K562 (cell line): ENCODE measurements at regions not wholly inside any gene's neighbourhood (a gene's known extent, or its start where the extent isn't known, plus 50 kb on each side); places are given as distances from the start of the nearest gene placed in this dataset.

Experiments used
- CBFA2T3 ChIP-seq: fragments of 450-650 bp; IDR thresholded peaks from 2 replicates; pipeline ENCODE4 v1.6.1; 2017
- NUFIP1 ChIP-seq: fragments of 450-650 bp; IDR thresholded peaks from 2 replicates; pipeline ENCODE4 v1.6.1; 2018; ENCODE audit not compliant: partially characterized antibody
- PHF8 ChIP-seq: fragments of 200-600 bp; sonication (generic); IDR thresholded peaks from 2 replicates; pipeline ENCODE4 v1.6.1; 2012; ENCODE audit warnings: mixed run types, mild to moderate bottlenecking, inconsistent platforms, low read length, moderate library complexity, borderline replicate concordance
- PHTF2 ChIP-seq: fragments of 250-450 bp; sonication (Bioruptor Pico); IDR thresholded peaks from 2 replicates; pipeline ENCODE4 v1.5.0; 2021; ENCODE audit warnings: mild to moderate bottlenecking
- POLR2G ChIP-seq: fragments of 200-400 bp; formaldehyde crosslinking; IDR thresholded peaks from 2 replicates; pipeline ENCODE4 v1.6.1; 2017; ENCODE audit warnings: low read depth, mild to moderate bottlenecking, antibody characterized with exemption, low read length, moderate library complexity
- TCF3 ChIP-seq: sonication (generic); formaldehyde crosslinking; IDR thresholded peaks from 2 replicates; pipeline ENCODE4 v1.4.0; 2020; ENCODE audit warnings: mild to moderate bottlenecking, missing genetic modification reagents
- TOE1 ChIP-seq, 2 experiments: fragments of 450-650 bp in 1 of 2; sonication (generic) in 1 of 2; formaldehyde crosslinking in 1 of 2; IDR thresholded peaks; 2 replicates each; pipeline versions ENCODE4 v1.7.1 to v1.8.0; 2016 to 2022; ENCODE audit warnings: borderline replicate concordance in 2 of 2, mild to moderate bottlenecking in 2 of 2, antibody characterized with exemption in 1 of 2, inconsistent platforms in 1 of 2, low read depth in 1 of 2, missing genetic modification reagents in 1 of 2, moderate library complexity in 1 of 2
- ZFP36 ChIP-seq: fragments of 150-350 bp; IDR thresholded peaks from 2 replicates; pipeline ENCODE4 v1.6.1; 2018; ENCODE audit warnings: low read length, low read depth; ENCODE audit not compliant: partially characterized antibody
- ZNF146 ChIP-seq: IDR thresholded peaks from one replicate; pipeline ENCODE4 v1.6.1; 2018; ENCODE audit warnings: missing compliant biosample characterization; ENCODE audit not compliant: unreplicated experiment
- ZNF217 ChIP-seq: sonication (generic); formaldehyde crosslinking; IDR thresholded peaks from 2 replicates; pipeline ENCODE4 v1.8.0; 2022; ENCODE audit warnings: mild to moderate bottlenecking, missing genetic modification reagents
- ZNF282 ChIP-seq: sonication (generic); formaldehyde crosslinking; IDR thresholded peaks from 2 replicates; pipeline ENCODE4 v1.8.1; 2023; ENCODE audit warnings: missing genetic modification reagents
- ZNF589 ChIP-seq: fragments of 200-800 bp; sonication (Bioruptor generic); IDR thresholded peaks from 2 replicates; pipeline ENCODE4 v1.6.1; 2016; ENCODE audit warnings: low read depth, missing genetic modification characterization, missing compliant biosample characterization
- TF ChIP-seq, protein P1 (sequence below), 2 experiments: fragments of 450-650 bp; formaldehyde crosslinking in 1 of 2; IDR thresholded peaks; 2 replicates each; pipeline versions ENCODE4 v1.4.0 to v1.6.1; 2014 to 2020; ENCODE audit warnings: mild to moderate bottlenecking in 2 of 2, borderline replicate concordance in 1 of 2, low read depth in 1 of 2
- TF ChIP-seq, protein P2 (sequence below): sonication (generic); formaldehyde crosslinking; IDR thresholded peaks from 2 replicates; pipeline ENCODE4 v1.8.1; 2023; ENCODE audit warnings: mild to moderate bottlenecking, missing genetic modification reagents
- TF ChIP-seq, protein P3 (sequence below): fragments of 250-450 bp; sonication (Bioruptor Pico); IDR thresholded peaks from 2 replicates; pipeline ENCODE4 v1.4.0; 2020

GRCh38 chr1:201648066-201648906, 109.4 kb downstream of the NAV1 start (continued):
- TF ChIP-seq, protein P1, sequence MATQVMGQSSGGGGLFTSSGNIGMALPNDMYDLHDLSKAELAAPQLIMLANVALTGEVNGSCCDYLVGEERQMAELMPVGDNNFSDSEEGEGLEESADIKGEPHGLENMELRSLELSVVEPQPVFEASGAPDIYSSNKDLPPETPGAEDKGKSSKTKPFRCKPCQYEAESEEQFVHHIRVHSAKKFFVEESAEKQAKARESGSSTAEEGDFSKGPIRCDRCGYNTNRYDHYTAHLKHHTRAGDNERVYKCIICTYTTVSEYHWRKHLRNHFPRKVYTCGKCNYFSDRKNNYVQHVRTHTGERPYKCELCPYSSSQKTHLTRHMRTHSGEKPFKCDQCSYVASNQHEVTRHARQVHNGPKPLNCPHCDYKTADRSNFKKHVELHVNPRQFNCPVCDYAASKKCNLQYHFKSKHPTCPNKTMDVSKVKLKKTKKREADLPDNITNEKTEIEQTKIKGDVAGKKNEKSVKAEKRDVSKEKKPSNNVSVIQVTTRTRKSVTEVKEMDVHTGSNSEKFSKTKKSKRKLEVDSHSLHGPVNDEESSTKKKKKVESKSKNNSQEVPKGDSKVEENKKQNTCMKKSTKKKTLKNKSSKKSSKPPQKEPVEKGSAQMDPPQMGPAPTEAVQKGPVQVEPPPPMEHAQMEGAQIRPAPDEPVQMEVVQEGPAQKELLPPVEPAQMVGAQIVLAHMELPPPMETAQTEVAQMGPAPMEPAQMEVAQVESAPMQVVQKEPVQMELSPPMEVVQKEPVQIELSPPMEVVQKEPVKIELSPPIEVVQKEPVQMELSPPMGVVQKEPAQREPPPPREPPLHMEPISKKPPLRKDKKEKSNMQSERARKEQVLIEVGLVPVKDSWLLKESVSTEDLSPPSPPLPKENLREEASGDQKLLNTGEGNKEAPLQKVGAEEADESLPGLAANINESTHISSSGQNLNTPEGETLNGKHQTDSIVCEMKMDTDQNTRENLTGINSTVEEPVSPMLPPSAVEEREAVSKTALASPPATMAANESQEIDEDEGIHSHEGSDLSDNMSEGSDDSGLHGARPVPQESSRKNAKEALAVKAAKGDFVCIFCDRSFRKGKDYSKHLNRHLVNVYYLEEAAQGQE (IDR thresholded peaks at IDR 0.05; ENCODE audit: borderline replicate concordance) = no peak
- TF ChIP-seq, protein P1 (CRISPR knock-in tag; IDR thresholded peaks at IDR 0.05; ENCODE audit: low read depth) = 0 out of 2 replicates have a peak, but pooled peaks have one; percentile 32
- TF ChIP-seq ZFP36 (no peak), TOE1 (IDR thresholded peaks at IDR 0.05; ENCODE audit: borderline replicate concordance) (no peak), TOE1 (CRISPR knock-in tag; IDR thresholded peaks at IDR 0.05; ENCODE audit: borderline replicate concordance, low read depth) (no peak), PHTF2 (no peak), ZNF282 (no peak), CBFA2T3 (0 out of 2 replicates have a peak, but pooled peaks have one; percentile 5), ZNF589 (no peak), PHF8 (peak; percentile 16; the same call in 1 of the 2 replicates), ZNF217 (CRISPR knock-in tag) (no peak), ZNF146 (CRISPR knock-in tag) (no peak), POLR2G (peak; percentile 75), NUFIP1 (no peak), TCF3 (CRISPR knock-in tag) (no peak)
- TF ChIP-seq, protein P2, sequence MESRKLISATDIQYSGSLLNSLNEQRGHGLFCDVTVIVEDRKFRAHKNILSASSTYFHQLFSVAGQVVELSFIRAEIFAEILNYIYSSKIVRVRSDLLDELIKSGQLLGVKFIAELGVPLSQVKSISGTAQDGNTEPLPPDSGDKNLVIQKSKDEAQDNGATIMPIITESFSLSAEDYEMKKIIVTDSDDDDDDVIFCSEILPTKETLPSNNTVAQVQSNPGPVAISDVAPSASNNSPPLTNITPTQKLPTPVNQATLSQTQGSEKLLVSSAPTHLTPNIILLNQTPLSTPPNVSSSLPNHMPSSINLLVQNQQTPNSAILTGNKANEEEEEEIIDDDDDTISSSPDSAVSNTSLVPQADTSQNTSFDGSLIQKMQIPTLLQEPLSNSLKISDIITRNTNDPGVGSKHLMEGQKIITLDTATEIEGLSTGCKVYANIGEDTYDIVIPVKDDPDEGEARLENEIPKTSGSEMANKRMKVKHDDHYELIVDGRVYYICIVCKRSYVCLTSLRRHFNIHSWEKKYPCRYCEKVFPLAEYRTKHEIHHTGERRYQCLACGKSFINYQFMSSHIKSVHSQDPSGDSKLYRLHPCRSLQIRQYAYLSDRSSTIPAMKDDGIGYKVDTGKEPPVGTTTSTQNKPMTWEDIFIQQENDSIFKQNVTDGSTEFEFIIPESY = no peak
- TF ChIP-seq, protein P3, sequence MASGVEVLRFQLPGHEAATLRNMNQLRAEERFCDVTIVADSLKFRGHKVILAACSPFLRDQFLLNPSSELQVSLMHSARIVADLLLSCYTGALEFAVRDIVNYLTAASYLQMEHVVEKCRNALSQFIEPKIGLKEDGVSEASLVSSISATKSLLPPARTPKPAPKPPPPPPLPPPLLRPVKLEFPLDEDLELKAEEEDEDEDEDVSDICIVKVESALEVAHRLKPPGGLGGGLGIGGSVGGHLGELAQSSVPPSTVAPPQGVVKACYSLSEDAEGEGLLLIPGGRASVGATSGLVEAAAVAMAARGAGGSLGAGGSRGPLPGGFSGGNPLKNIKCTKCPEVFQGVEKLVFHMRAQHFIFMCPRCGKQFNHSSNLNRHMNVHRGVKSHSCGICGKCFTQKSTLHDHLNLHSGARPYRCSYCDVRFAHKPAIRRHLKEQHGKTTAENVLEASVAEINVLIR (CRISPR knock-in tag) = no peak
